GM12864 (cell line): ENCODE measurements at regions not wholly inside any gene's neighbourhood (a gene's known extent, or its start where the extent isn't known, plus 50 kb on each side); places are given as distances from the start of the nearest gene placed in this dataset.

Experiments
- DNase-seq: peaks from one replicate; pipeline ENCODE4 v3.0.0-alpha.2; 2011; ENCODE audit warnings: low read depth
- H3K4me3 ChIP-seq: 2 replicates; pipeline ENCODE4 v1.5.1; 2011; ENCODE audit warnings: mild to moderate bottlenecking, low read depth, low read length, control low read depth
- CTCF ChIP-seq: IDR thresholded peaks from 2 replicates; pipeline ENCODE4 v1.5.1; 2011; ENCODE audit warnings: low read depth, mild to moderate bottlenecking, moderate library complexity, low read length, control low read depth, inconsistent platforms; ENCODE audit errors: missing control alignments

- H3K4me3 ChIP-seq, result no peak overlapping the region
- TF ChIP-seq CTCF, result no peak
- DNase-seq, result no peak
These were observed 173.4 kb downstream of the KIF2B start for GRCh38 chr17:53996131-53996530.

GRCh38 chr17:53996890-53997289 lies 174.2 kb downstream of the KIF2B start:
- no peak overlapping the region for H3K4me3 ChIP-seq
- no peak for TF ChIP-seq CTCF

GRCh38 chr17:54007855-54008254 lies 185.1 kb downstream of the KIF2B start:
- no peak for TF ChIP-seq CTCF
- no peak overlapping the region for H3K4me3 ChIP-seq
- no peak for DNase-seq

More at GRCh38 chr17:53996890-53997289, 174.2 kb downstream of the KIF2B start:
- DNase-seq, result no peak

- DNase-seq, result no peak
- no peak overlapping the region for H3K4me3 ChIP-seq
- no peak for TF ChIP-seq CTCF
These were observed 186.8 kb downstream of the KIF2B start for GRCh38 chr17:54009502-54009901.

GRCh38 chr17:54013072-54013471 lies 190.3 kb downstream of the KIF2B start:
- H3K4me3 ChIP-seq, result no peak overlapping the region
- no peak for DNase-seq
- TF ChIP-seq CTCF, result no peak

GRCh38 chr17:54015734-54016133 lies 193.0 kb downstream of the KIF2B start:
- no peak for TF ChIP-seq CTCF
- no peak for DNase-seq
- no peak overlapping the region for H3K4me3 ChIP-seq

- no peak overlapping the region for H3K4me3 ChIP-seq
- no peak for DNase-seq
- no peak for TF ChIP-seq CTCF
These were observed 198.7 kb downstream of the KIF2B start for GRCh38 chr17:54021418-54021817.
